HEK293T (cell line): ENCODE measurements at regions not wholly inside any gene's neighbourhood (a gene's known extent, or its start where the extent isn't known, plus 50 kb on each side); places are given as distances from the start of the nearest gene placed in this dataset.
"Not testable (repeated sequence)": the region's sequence is repeated elsewhere in the genome, so short reads cannot be mapped to it uniquely, and the experiment has no call there.

Experiments
- CTCF ChIA-PET: fragments of 350-600 bp; formaldehyde crosslinking; extraction: SDS; loops from one replicate; lab custom pipeline; 2021; ENCODE audit warnings: antibody characterized with exemption, inconsistent platforms; lab: Yijun Ruan, JAX
- POLR2A ChIA-PET: fragments of 350-600 bp; formaldehyde crosslinking; extraction: SDS; loops from one replicate; lab custom pipeline; 2020; ENCODE audit warnings: antibody characterized with exemption, inconsistent platforms; lab: Yijun Ruan, JAX
- DNase-seq: peaks from one replicate; pipeline ENCODE4 v3.0.0; 2012; ENCODE audit warnings: mixed read lengths; ENCODE audit errors: extremely low spot score
- ARNT ChIP-seq: fragments of 450-650 bp; IDR thresholded peaks from 2 replicates; pipeline ENCODE4 v1.6.1; 2017; ENCODE audit warnings: mild to moderate bottlenecking
- BHLHE40 ChIP-seq: fragments of 450-650 bp; IDR thresholded peaks from 2 replicates; pipeline ENCODE4 v1.6.1; 2016; ENCODE audit warnings: mild to moderate bottlenecking, moderate library complexity, borderline replicate concordance
- CTBP1 ChIP-seq: fragments of 450-650 bp; IDR thresholded peaks from 2 replicates; pipeline ENCODE4 v1.6.1; 2016; ENCODE audit warnings: borderline replicate concordance
- ELF4 ChIP-seq: fragments of 450-650 bp; IDR thresholded peaks from 2 replicates; pipeline ENCODE4 v1.6.1; 2017; ENCODE audit warnings: antibody characterized with exemption
- FOXA1 ChIP-seq: fragments of 450-650 bp; IDR thresholded peaks from 2 replicates; pipeline ENCODE4 v1.6.1; 2016; ENCODE audit warnings: mild to moderate bottlenecking
- FOXK2 ChIP-seq: fragments of 450-650 bp; IDR thresholded peaks from 2 replicates; pipeline ENCODE4 v1.6.1; 2016; ENCODE audit warnings: mild to moderate bottlenecking
- FOXM1 ChIP-seq: fragments of 450-650 bp; IDR thresholded peaks from 2 replicates; pipeline ENCODE4 v1.6.1; 2017; ENCODE audit warnings: mild to moderate bottlenecking, borderline replicate concordance
- HDGF ChIP-seq: fragments of 450-650 bp; IDR thresholded peaks from 2 replicates; pipeline ENCODE4 v1.6.1; 2017; ENCODE audit warnings: antibody characterized with exemption, borderline replicate concordance
- L3MBTL2 ChIP-seq: fragments of 450-650 bp; conservative IDR thresholded peaks from 2 replicates; pipeline ENCODE4 v1.6.1; 2016; ENCODE audit warnings: mild to moderate bottlenecking
- LEF1 ChIP-seq: fragments of 450-650 bp; IDR thresholded peaks from 2 replicates; pipeline ENCODE4 v1.6.1; 2017; ENCODE audit warnings: mild to moderate bottlenecking, borderline replicate concordance
- NFRKB ChIP-seq: fragments of 450-650 bp; IDR thresholded peaks from 2 replicates; pipeline ENCODE4 v1.6.1; 2016; ENCODE audit warnings: mild to moderate bottlenecking, moderate library complexity
- PKNOX1 ChIP-seq: fragments of 450-650 bp; IDR thresholded peaks from 2 replicates; pipeline ENCODE4 v1.6.1; 2016
- SP1 ChIP-seq: fragments of 450-650 bp; IDR thresholded peaks from 2 replicates; pipeline ENCODE4 v1.6.1; 2017
- SUZ12 ChIP-seq: fragments of 450-650 bp; IDR thresholded peaks from 2 replicates; pipeline ENCODE4 v1.6.1; 2016; ENCODE audit warnings: mild to moderate bottlenecking
- TARDBP ChIP-seq: fragments of 450-650 bp; IDR thresholded peaks from 2 replicates; pipeline ENCODE4 v1.6.1; 2016
- ZNF384 ChIP-seq: fragments of 450-650 bp; IDR thresholded peaks from 2 replicates; pipeline ENCODE4 v1.6.1; 2016

- POLR2A ChIA-PET = no interaction called here
- TF ChIP-seq CTBP1 (no peak), FOXM1 (no peak), TARDBP (no peak), HDGF (no peak), ZNF384 (no peak), ELF4 (no peak), LEF1 (no peak), NFRKB (no peak), FOXA1 (no peak), SUZ12 (no peak), FOXK2 (no peak), L3MBTL2 (no peak), PKNOX1 (no peak), BHLHE40 (no peak), ARNT (no peak), SP1 (no peak)
- CTCF ChIA-PET = no interaction called here
- DNase-seq = no peak
Measured at GRCh38 chr22:47613606-47614350, 851.3 kb downstream of the TBC1D22A start.

- CTCF ChIA-PET, POLR2A ChIA-PET, DNase-seq: not testable (repeated sequence)
Measured at GRCh38 chr22:47613181-47613580, 850.7 kb downstream of the TBC1D22A start.

DNA sequence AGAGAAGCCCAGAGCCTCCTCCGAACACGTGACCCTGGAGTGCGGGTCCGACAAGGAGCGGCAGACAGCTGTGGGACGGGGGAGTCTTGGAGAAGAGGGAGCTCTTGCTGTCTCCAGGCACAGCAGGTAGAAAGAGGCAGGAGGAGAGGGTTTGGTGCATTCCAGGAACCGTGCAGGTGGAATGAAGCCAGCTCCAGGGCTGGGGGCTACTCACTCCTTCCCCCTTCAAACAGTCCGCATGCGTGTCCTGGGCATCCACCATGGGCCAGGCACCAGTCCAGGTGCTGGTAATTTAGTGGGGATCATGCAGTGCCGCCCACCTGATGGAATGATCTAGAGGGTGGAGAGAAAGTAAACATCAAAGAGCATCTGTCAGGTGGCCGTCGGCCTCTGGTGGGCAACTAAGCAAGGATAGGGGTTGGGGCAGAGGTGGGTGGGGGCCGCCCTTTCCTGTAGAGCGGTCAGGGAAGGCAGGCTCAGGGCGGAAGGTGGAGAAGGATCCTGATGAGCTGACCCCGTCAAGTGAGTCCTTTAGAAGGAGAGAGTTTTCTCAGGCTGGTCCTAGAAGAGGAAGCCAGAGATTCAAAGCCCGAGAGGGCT lies 850.0 kb downstream of the TBC1D22A start:
- no peak for TF ChIP-seq FOXA1
- no peak for TF ChIP-seq HDGF
- no peak for TF ChIP-seq BHLHE40
- no peak for TF ChIP-seq PKNOX1
- no peak for TF ChIP-seq TARDBP
- TF ChIP-seq LEF1 = no peak
- no peak for TF ChIP-seq L3MBTL2
- no peak for TF ChIP-seq FOXK2
- no peak for TF ChIP-seq ELF4
- no peak for TF ChIP-seq ZNF384
- no peak for TF ChIP-seq NFRKB
- no peak for TF ChIP-seq CTBP1
- no peak for TF ChIP-seq SP1
- no peak for TF ChIP-seq ARNT
- no peak for TF ChIP-seq FOXM1
- no peak for TF ChIP-seq SUZ12
- CTCF ChIA-PET = no interaction called here
- no peak for DNase-seq
- POLR2A ChIA-PET = no interaction called here

GRCh38 chr22:47610764-47611163 lies 848.3 kb downstream of the TBC1D22A start:
- TF ChIP-seq PKNOX1 = no peak
- no peak for TF ChIP-seq ZNF384
- no peak for TF ChIP-seq NFRKB
- TF ChIP-seq SP1 = no peak
- no peak for TF ChIP-seq TARDBP
- TF ChIP-seq HDGF = no peak
- TF ChIP-seq ARNT = no peak
- no peak for TF ChIP-seq CTBP1
- TF ChIP-seq FOXK2 = no peak
- TF ChIP-seq FOXA1 = no peak
- no peak for TF ChIP-seq L3MBTL2
- no peak for TF ChIP-seq ELF4
- POLR2A ChIA-PET = no interaction called here
- CTCF ChIA-PET = no interaction called here

DNA sequence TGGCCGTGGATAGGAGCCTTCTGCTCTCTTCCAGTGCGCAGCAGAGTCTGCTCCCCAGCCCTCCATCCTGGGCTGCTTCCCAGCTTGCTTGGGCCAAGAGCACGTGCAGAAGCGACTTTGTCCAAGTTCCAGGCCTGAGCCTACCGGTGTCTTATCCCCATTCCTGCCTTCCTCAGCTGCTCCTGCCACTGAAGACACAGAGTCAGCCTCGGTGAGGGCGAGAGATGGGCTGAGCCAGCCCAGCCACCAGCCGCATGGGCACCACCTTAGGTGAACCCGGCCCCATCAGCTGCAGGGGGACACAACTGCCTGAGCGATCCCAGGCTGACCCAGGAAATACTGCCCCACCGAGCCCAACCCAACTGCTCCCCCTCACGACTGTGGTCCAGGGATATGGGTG lies 847.8 kb downstream of the TBC1D22A start:
- DNase-seq = no peak
- ChIA-PET POLR2A (no interaction called here), CTCF (no interaction called here)
- no peak for TF ChIP-seq NFRKB
- no peak for TF ChIP-seq TARDBP
- TF ChIP-seq FOXK2 = no peak
- TF ChIP-seq CTBP1 = no peak
- no peak for TF ChIP-seq LEF1
- TF ChIP-seq ELF4 = no peak
- TF ChIP-seq BHLHE40 = no peak

More at GRCh38 chr22:47610764-47611163, 848.3 kb downstream of the TBC1D22A start:
- no peak for DNase-seq

- TF ChIP-seq PKNOX1 = no peak
- no peak for TF ChIP-seq BHLHE40
- TF ChIP-seq SUZ12 = no peak
- no peak for DNase-seq
- CTCF ChIA-PET = no interaction called here
- POLR2A ChIA-PET = no interaction called here
Measured at GRCh38 chr22:47609653-47610052, 847.2 kb downstream of the TBC1D22A start.
